ENCODE measurements at regions not wholly inside any gene's neighbourhood (a gene's known extent, or its start where the extent isn't known, plus 50 kb on each side); places are given as distances from the start of the nearest gene placed in this dataset.

DNA sequence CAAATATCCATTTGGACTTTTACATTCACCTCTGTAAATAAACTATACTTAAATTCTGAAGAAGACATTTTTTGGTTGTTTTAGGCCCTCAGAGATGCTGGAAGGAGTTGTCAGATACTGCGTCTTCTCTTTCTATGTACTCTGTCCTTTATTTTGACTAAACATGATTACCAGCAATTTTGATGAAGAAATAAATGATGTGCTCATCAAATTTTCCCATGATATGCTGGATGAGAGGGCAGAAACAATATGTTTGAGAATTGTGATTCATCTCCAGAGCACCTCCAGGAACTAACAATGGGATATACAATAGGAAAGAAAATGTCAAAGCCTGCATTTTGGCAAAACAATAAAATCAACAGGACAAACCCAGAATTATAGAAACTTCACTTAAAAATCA, 481.6 kb upstream of the HS3ST5 start:
- 100% methylated on average over 1 of the region's 1 CpG; no CpG with 5 or more reads in 1 of the 2 experiments for WGBS, 2 experiments (ENCODE audit: extremely low coverage in 1 of 2, insufficient coverage in 1 of 2, insufficient read length in 1 of 2, insufficient replicate concordance in 2 of 2, low coverage in 1 of 2, low lambda C conversion rate in 2 of 2, missing lambda C conversion rate in 1 of 2)
- TF ChIP-seq CHD1 (IDR thresholded peaks at IDR 0.05; ENCODE audit: low read depth, low read length): no peak
- TF ChIP-seq PHF8 (conservative IDR thresholded peaks at IDR 0.05; ENCODE audit: low read depth, low read length): no peak
- TF ChIP-seq TBP (IDR thresholded peaks at IDR 0.05; ENCODE audit: low read depth, low read length): no peak
- TF ChIP-seq SP4 (IDR thresholded peaks at IDR 0.05; ENCODE audit: low read length): no peak
- TF ChIP-seq RBBP5 (IDR thresholded peaks at IDR 0.05; ENCODE audit: borderline replicate concordance, low read depth, low read length): no peak
- no peak for TF ChIP-seq ATF3 (IDR thresholded peaks at IDR 0.05; ENCODE audit: insufficient read depth, low read depth, low read length)
- TF ChIP-seq CTCF (IDR thresholded peaks at IDR 0.05; ENCODE audit: control extremely low read depth in 1 of 3, insufficient read depth in 1 of 3, low read depth in 1 of 3, low read length in 3 of 3): no peak
- no peak for TF ChIP-seq EGR1 (IDR thresholded peaks at IDR 0.05; ENCODE audit: borderline replicate concordance, low read depth, low read length)
- no peak for TF ChIP-seq RNF2 (IDR thresholded peaks at IDR 0.05; ENCODE audit: borderline replicate concordance, low read depth, low read length, missing control alignments, poor library complexity, severe bottlenecking)
- TF ChIP-seq TAF7 (optimal IDR thresholded peaks at IDR 0.05; ENCODE audit: borderline replicate concordance, low read depth, low read length): no peak
- TF ChIP-seq POLR2AphosphoS5 (IDR thresholded peaks at IDR 0.05; ENCODE audit: low read depth, low read length): no peak

More for the DNA sequence above, 481.6 kb upstream of the HS3ST5 start:
- Histone ChIP-seq H3K27me3 (replicated peaks in 1 of 4; ENCODE audit: control insufficient read depth in 3 of 4, extremely low read depth in 1 of 4, insufficient read depth in 3 of 4, low read length in 3 of 4) (no peaks in the 10 kb centered on the region), H4K91ac (replicated peaks; ENCODE audit: insufficient read length, low read length) (no peak overlapping the region), H3K79me1 (ENCODE audit: low read depth, low read length) (no peaks in the 10 kb centered on the region), H3K9ac (replicated peaks in 1 of 4; ENCODE audit: extremely low read depth in 1 of 4, low read depth in 3 of 4, low read length in 3 of 4) (no peak overlapping the region), H3K9me3 (ENCODE audit: insufficient read depth in 2 of 2, low read depth in 1 of 2, low read length in 1 of 2) (no peaks in the 10 kb centered on the region), H3K79me2 (ENCODE audit: control insufficient read depth in 1 of 2, insufficient read depth in 2 of 2, low read length in 2 of 2) (no peaks in the 10 kb centered on the region), H3K4me3 (ENCODE audit: extremely low read depth in 1 of 4, insufficient read depth in 2 of 4, low read depth in 3 of 4, low read length in 4 of 4) (no peak overlapping the region), H3K27ac (ENCODE audit: low read depth, low read length) (no peak overlapping the region), H2AFZ (ENCODE audit: low read length) (no peak overlapping the region), H2BK12ac (ENCODE audit: low read depth, low read length) (no peak overlapping the region), H2BK15ac (ENCODE audit: low read length) (no peak overlapping the region), H4K8ac (ENCODE audit: extremely low read depth, insufficient read depth, low read length) (no peak overlapping the region), H3K36me3 (ENCODE audit: control insufficient read depth in 2 of 4, insufficient read depth in 4 of 4, low read length in 3 of 4) (no peaks in the 10 kb centered on the region), H3K4me1 (replicated peaks in 1 of 4; ENCODE audit: control insufficient read depth in 3 of 4, insufficient read depth in 4 of 4, low read length in 3 of 4) (no peaks in the 10 kb centered on the region), H2AK5ac (ENCODE audit: low read depth, low read length) (no peak overlapping the region), H3K4ac (replicated peaks; ENCODE audit: insufficient read length, low read depth, low read length) (no peak overlapping the region), H3K14ac (ENCODE audit: insufficient read length) (no peak overlapping the region), H4K5ac (ENCODE audit: insufficient read length, low read depth, low read length) (no peak overlapping the region), H3K18ac (ENCODE audit: extremely low read depth, low read length) (no peak overlapping the region), H3K4me2 (ENCODE audit: insufficient read depth in 1 of 2, low read depth in 2 of 2, low read length in 2 of 2) (no peak overlapping the region), H2BK5ac (ENCODE audit: low read depth, low read length) (no peak overlapping the region), H4K20me1 (replicated peaks in 1 of 2; ENCODE audit: control insufficient read depth in 1 of 2, insufficient read depth in 2 of 2, low read length in 2 of 2) (no peaks in the 10 kb centered on the region), H3K56ac (replicated peaks; ENCODE audit: insufficient read length, low read depth, low read length) (no peak overlapping the region), H3K23me2 (ENCODE audit: low read depth, low read length) (no peaks in the 10 kb centered on the region), H2BK20ac (ENCODE audit: low read length) (no peak overlapping the region), H3K23ac (ENCODE audit: insufficient read length) (no peak overlapping the region), H2BK120ac (replicated peaks; ENCODE audit: low read depth, low read length) (no peak overlapping the region)
- DNase-seq (ENCODE audit: low read depth in 1 of 2, low spot score in 2 of 2): no peak
- ChIA-PET POLR2A (ENCODE audit: partially characterized antibody) (no interaction called here), CTCF (ENCODE audit: partially characterized antibody) (no interaction called here)
- FAIRE-seq: no peak
